Activated naive CD4-positive, alpha-beta T cell treated with anti-CD3 and anti-CD28 coated beads for 36 hours (primary cell): ENCODE measurements at regions not wholly inside any gene's neighbourhood (a gene's known extent, or its start where the extent isn't known, plus 50 kb on each side); places are given as distances from the start of the nearest gene placed in this dataset.

ENCODE experiments used
- CTCF ChIA-PET: fragments of 350-600 bp; sonication (Branson Sonifier 250); formaldehyde crosslinking; loops from one replicate; lab custom pipeline; 2021; ENCODE audit warnings: antibody characterized with exemption; lab: Charles Lee
- DNase-seq: peaks from one replicate; pipeline ENCODE4 v3.0.0-alpha.2; 2020
- H3K27ac Mint-ChIP-seq: one replicate; pipeline ENCODE4 v1.8.0; 2021; ENCODE audit warnings: mild to moderate bottlenecking, mixed read lengths
- H3K27me3 Mint-ChIP-seq: one replicate; pipeline ENCODE4 v1.8.0; 2021; ENCODE audit warnings: low read depth, mixed read lengths
- H3K36me3 Mint-ChIP-seq: one replicate; pipeline ENCODE4 v1.8.0; 2021; ENCODE audit warnings: low read depth, mixed read lengths
- H3K4me1 Mint-ChIP-seq: one replicate; pipeline ENCODE4 v1.8.0; 2021; ENCODE audit warnings: low read depth, mixed read lengths
- H3K4me3 Mint-ChIP-seq: one replicate; pipeline ENCODE4 v1.8.0; 2021; ENCODE audit warnings: mild to moderate bottlenecking, moderate library complexity, mixed read lengths
- H3K9me3 Mint-ChIP-seq: one replicate; pipeline ENCODE4 v1.8.0; 2021; ENCODE audit warnings: mixed read lengths
- intact Hi-C: fragments of 100-400 bp; cut with micrococcal nuclease; formaldehyde crosslinking; loops from one replicate; pipeline ENCODE4 v1.15.1; 2023

- no peak overlapping the region for H3K4me3 Mint-ChIP-seq
- H3K9me3 Mint-ChIP-seq: no peaks in the 10 kb centered on the region
- H3K27me3 Mint-ChIP-seq: peaks cover 4% of the 10 kb centered on the region
- intact Hi-C loops: no loop called here
- no peaks in the 10 kb centered on the region for H3K4me1 Mint-ChIP-seq
- no peaks in the 10 kb centered on the region for H3K36me3 Mint-ChIP-seq
- CTCF ChIA-PET: no interaction called here
- DNase-seq: no peak
- H3K27ac Mint-ChIP-seq: no peak overlapping the region
Observed at GRCh38 chr14:54117924-54118323, 161.3 kb upstream of the BMP4 start.

GRCh38 chr14:54120260-54120659 lies 163.6 kb upstream of the BMP4 start:
- intact Hi-C loops: no loop called here

GRCh38 chr14:54121466-54122027 lies 164.9 kb upstream of the BMP4 start:
- H3K27me3 Mint-ChIP-seq: peaks cover 4% of the 10 kb centered on the region
- no peaks in the 10 kb centered on the region for H3K36me3 Mint-ChIP-seq
- intact Hi-C loops: no loop called here
- H3K4me3 Mint-ChIP-seq: no peak overlapping the region
- CTCF ChIA-PET: interaction anchor here (1.3 kb wide), 1 partner anchor 226 kb away, joined by 3 read pairs; no protein-coding TSS in a partner anchor
- H3K4me1 Mint-ChIP-seq: no peaks in the 10 kb centered on the region
- no peak overlapping the region for H3K27ac Mint-ChIP-seq
- DNase-seq: no peak
- H3K9me3 Mint-ChIP-seq: no peaks in the 10 kb centered on the region

More at GRCh38 chr14:54120260-54120659, 163.6 kb upstream of the BMP4 start:
- Mint-ChIP-seq H3K27me3 (peaks cover 4% of the 10 kb centered on the region), H3K4me1 (no peaks in the 10 kb centered on the region), H3K4me3 (no peak overlapping the region), H3K36me3 (no peaks in the 10 kb centered on the region), H3K9me3 (no peaks in the 10 kb centered on the region), H3K27ac (no peak overlapping the region)
- no peak for DNase-seq
- CTCF ChIA-PET: no interaction called here

GRCh38 chr14:54123841-54124240 lies 167.2 kb upstream of the BMP4 start:
- Mint-ChIP-seq H3K4me3 (no peak overlapping the region), H3K9me3 (no peaks in the 10 kb centered on the region), H3K36me3 (no peaks in the 10 kb centered on the region), H3K27ac (no peak overlapping the region), H3K27me3 (peaks cover 4% of the 10 kb centered on the region), H3K4me1 (no peaks in the 10 kb centered on the region)
- intact Hi-C loops: no loop called here
- CTCF ChIA-PET: interaction anchor here (0.6 kb wide), 1 partner anchor 338 kb away, joined by 3 read pairs; no protein-coding TSS in a partner anchor
- no peak for DNase-seq

- H3K9me3 Mint-ChIP-seq: no peaks in the 10 kb centered on the region
- intact Hi-C loops: no loop called here
- H3K27ac Mint-ChIP-seq: no peak overlapping the region
- H3K4me1 Mint-ChIP-seq: no peaks in the 10 kb centered on the region
- peaks cover 4% of the 10 kb centered on the region for H3K27me3 Mint-ChIP-seq
- H3K4me3 Mint-ChIP-seq: no peak overlapping the region
- CTCF ChIA-PET: interaction anchor here (0.7 kb wide), 1 partner anchor 212 kb away, joined by 3 read pairs; no protein-coding TSS in a partner anchor
- no peak for DNase-seq
- no peaks in the 10 kb centered on the region for H3K36me3 Mint-ChIP-seq
Observed at GRCh38 chr14:54125109-54125508, 168.5 kb upstream of the BMP4 start.

GRCh38 chr14:54126947-54127346 lies 170.3 kb upstream of the BMP4 start:
- Mint-ChIP-seq H3K27me3 (no peaks in the 10 kb centered on the region), H3K27ac (no peak overlapping the region), H3K9me3 (no peaks in the 10 kb centered on the region), H3K36me3 (no peaks in the 10 kb centered on the region), H3K4me1 (no peaks in the 10 kb centered on the region), H3K4me3 (no peak overlapping the region)
- CTCF ChIA-PET: no interaction called here
- no peak for DNase-seq
- intact Hi-C loops: no loop called here

- no peak overlapping the region for H3K4me3 Mint-ChIP-seq
- no peaks in the 10 kb centered on the region for H3K9me3 Mint-ChIP-seq
- CTCF ChIA-PET: no interaction called here
- no peaks in the 10 kb centered on the region for H3K4me1 Mint-ChIP-seq
- intact Hi-C loops: no loop called here
- no peak overlapping the region for H3K27ac Mint-ChIP-seq
- DNase-seq: no peak
- no peaks in the 10 kb centered on the region for H3K27me3 Mint-ChIP-seq
- no peaks in the 10 kb centered on the region for H3K36me3 Mint-ChIP-seq
Observed at GRCh38 chr14:54127526-54127925, 170.9 kb upstream of the BMP4 start.

- no peak for DNase-seq
- intact Hi-C loops: no loop called here
- CTCF ChIA-PET: interaction anchor here (0.6 kb wide), 1 partner anchor 1662 kb away, joined by 3 read pairs; no protein-coding TSS in a partner anchor
Observed at GRCh38 chr14:54129850-54130640, 173.4 kb upstream of the BMP4 start.

GRCh38 chr14:54132496-54132895 lies 175.9 kb upstream of the BMP4 start:
- no peak overlapping the region for H3K27ac Mint-ChIP-seq
- H3K4me3 Mint-ChIP-seq: no peak overlapping the region
- CTCF ChIA-PET: no interaction called here
- no peaks in the 10 kb centered on the region for H3K36me3 Mint-ChIP-seq
- no peak for DNase-seq
- intact Hi-C loops: no loop called here
- no peaks in the 10 kb centered on the region for H3K4me1 Mint-ChIP-seq
- H3K27me3 Mint-ChIP-seq: no peaks in the 10 kb centered on the region
- no peaks in the 10 kb centered on the region for H3K9me3 Mint-ChIP-seq

More at GRCh38 chr14:54129850-54130640, 173.4 kb upstream of the BMP4 start:
- no peak overlapping the region for H3K4me3 Mint-ChIP-seq
- H3K36me3 Mint-ChIP-seq: no peaks in the 10 kb centered on the region
- H3K9me3 Mint-ChIP-seq: no peaks in the 10 kb centered on the region
- no peaks in the 10 kb centered on the region for H3K4me1 Mint-ChIP-seq
- no peaks in the 10 kb centered on the region for H3K27me3 Mint-ChIP-seq
- H3K27ac Mint-ChIP-seq: no peak overlapping the region

- no peaks in the 10 kb centered on the region for H3K27me3 Mint-ChIP-seq
- no peak for DNase-seq
- no peaks in the 10 kb centered on the region for H3K9me3 Mint-ChIP-seq
- no peaks in the 10 kb centered on the region for H3K4me1 Mint-ChIP-seq
- no peaks in the 10 kb centered on the region for H3K36me3 Mint-ChIP-seq
- CTCF ChIA-PET: interaction anchor here (1.2 kb wide), 1 partner anchor 36 kb away, joined by 3 read pairs; no protein-coding TSS in a partner anchor
- intact Hi-C loops: no loop called here
- no peak overlapping the region for H3K4me3 Mint-ChIP-seq
- H3K27ac Mint-ChIP-seq: no peak overlapping the region
Observed at GRCh38 chr14:54133896-54134295, 177.3 kb upstream of the BMP4 start.

- intact Hi-C loops: no loop called here
- DNase-seq: no peak
- Mint-ChIP-seq H3K9me3 (no peaks in the 10 kb centered on the region), H3K4me3 (no peak overlapping the region), H3K27ac (no peak overlapping the region), H3K36me3 (no peaks in the 10 kb centered on the region), H3K4me1 (no peaks in the 10 kb centered on the region), H3K27me3 (peaks cover 4% of the 10 kb centered on the region)
- CTCF ChIA-PET: no interaction called here
Observed at GRCh38 chr14:54135804-54136280, 179.2 kb upstream of the BMP4 start.

GRCh38 chr14:54136894-54137613 lies 180.4 kb upstream of the BMP4 start:
- intact Hi-C loops: no loop called here
- no peak overlapping the region for H3K27ac Mint-ChIP-seq
- no peaks in the 10 kb centered on the region for H3K36me3 Mint-ChIP-seq
- H3K4me1 Mint-ChIP-seq: no peaks in the 10 kb centered on the region
- H3K4me3 Mint-ChIP-seq: no peak overlapping the region
- no peaks in the 10 kb centered on the region for H3K9me3 Mint-ChIP-seq
- no peak for DNase-seq
- CTCF ChIA-PET: interaction anchor here (0.7 kb wide), 1 partner anchor 40 kb away, joined by 3 read pairs; no protein-coding TSS in a partner anchor
- H3K27me3 Mint-ChIP-seq: peaks cover 6% of the 10 kb centered on the region
